Right forelimb (tissue), 1 donor: ENCODE measurements at regions not wholly inside any gene's neighbourhood (a gene's known extent, or its start where the extent isn't known, plus 50 kb on each side); places are given as distances from the start of the nearest gene placed in this dataset.
"Not testable (repeated sequence)": the region's sequence is repeated elsewhere in the genome, so short reads cannot be mapped to it uniquely, and the experiment has no call there.

ENCODE experiments used
- DNase-seq: peaks from one replicate; pipeline ENCODE4 v3.0.0-alpha.2; 2018

DNA sequence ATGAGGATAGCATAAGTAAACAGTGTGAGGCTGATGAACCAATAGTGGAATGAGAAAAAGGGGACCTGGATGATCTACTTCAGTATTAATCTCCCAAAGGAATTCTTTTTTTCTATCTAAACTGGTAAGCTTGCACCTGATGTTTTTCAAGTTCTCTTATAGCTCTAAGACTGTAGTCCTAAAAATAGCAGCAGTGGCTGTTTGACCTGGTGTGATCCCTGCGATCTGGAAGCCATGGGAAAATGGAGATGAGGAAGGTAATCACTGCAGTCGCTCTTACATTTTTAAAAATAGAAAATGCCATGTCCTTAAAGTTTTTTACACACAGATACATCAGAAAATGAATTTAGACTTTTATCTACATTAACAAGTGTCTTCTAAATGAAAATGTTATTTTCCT lies 926.4 kb upstream of the SLC35B3 start:
- no peak for DNase-seq

DNA sequence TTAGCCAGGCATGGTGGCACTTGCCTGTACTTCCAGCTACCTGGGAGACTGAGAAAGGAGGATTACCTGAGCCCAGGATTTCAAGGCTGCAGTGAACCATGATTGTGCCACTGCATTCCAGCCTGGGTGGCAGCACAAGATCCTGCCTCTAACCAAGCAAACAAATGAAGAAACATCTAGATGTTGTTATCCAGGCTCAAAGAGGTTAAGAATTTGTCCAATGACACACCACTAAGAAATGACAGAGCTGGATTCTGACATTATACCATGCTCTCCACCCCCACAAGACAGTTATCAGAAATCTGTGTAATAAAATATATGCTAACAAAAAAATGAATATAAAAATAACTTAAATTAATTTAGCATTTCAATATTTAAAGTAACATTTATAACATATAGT lies 925.5 kb upstream of the SLC35B3 start:
- no peak for DNase-seq

DNA sequence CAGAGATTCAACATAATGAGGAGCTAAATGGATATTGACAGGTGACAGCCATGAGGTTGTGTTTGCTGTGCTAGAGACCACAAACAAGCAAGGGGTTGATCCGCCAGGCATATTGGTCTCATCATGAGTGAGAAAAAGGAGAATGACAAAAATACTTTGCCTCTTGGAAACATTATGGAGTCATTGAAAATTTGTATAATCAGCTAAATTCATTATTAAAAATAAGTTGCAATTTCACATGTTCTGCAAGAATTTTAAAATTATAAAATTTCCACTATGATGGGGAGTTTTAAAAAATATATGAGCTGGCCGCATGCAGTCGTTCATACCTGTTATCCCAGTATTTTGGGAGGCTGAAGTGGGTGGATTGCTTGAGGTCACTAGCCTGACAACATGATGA lies 912.3 kb upstream of the SLC35B3 start:
- no peak for DNase-seq

DNA sequence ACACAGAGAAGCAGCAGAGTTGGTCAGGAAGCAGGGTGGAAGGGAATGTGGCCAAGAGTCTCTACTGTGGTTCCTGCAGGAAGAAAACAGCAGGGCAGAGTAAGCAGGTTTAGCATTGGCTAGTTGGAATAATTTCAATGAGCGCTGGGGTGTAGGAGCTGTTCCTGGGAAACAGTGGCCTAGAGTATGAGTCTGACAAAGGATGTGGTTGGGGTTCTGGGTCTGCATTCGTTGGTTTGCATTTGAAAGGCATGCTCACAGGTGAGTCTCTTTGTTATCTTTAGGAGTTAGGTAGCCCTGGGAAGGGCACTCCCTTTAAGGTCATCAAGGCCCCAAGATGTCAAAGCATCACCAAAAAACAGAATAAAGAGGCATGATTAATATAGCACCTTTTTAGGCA lies 911.6 kb upstream of the SLC35B3 start:
- DNase-seq = no peak

- DNase-seq = no peak
These were observed 900.1 kb upstream of the SLC35B3 start for GRCh38 chr6:9335431-9335830.

DNA sequence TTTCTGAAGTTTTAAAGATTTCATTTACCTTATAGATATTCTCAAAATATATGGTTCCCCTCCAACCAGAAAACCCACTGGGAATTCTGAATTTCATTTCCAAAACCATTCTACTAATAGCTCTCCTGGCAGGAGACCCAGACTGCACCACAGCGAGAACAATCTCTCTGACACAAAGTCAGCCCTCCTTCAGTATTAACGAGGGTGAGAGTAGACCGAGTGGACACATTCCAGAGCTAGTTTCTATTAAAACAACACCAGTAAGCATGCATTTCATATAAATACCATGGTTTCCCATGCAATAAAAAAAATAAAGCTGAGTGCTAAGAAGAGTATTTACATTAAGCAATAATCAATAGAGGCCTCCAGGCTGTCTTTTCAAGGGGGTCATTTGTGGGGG lies 899.6 kb upstream of the SLC35B3 start:
- no peak for DNase-seq

DNA sequence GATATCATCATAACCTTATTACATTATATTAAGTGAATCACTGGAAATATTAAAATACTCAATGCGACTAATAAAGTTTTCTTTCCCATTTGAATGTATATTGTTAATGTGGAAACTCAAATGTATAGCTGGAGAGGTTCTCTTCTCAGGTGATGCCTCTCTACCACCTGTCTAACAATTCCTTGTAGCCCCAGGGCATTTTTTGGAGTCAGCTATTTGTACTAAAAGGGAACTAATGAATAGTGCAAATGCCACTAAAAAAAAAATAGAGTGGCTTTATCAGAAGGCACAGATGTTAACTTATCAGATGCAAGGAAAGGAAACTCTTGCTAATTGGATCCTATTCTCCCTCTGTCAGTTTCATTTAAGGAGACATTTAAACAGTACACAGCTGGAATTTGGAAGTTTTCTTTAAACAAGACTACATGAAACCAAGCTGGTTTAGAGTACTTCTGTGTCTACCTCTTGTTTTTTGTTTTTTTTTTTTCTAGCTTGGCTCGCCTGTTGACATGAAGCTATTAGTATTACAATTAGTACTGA lies 897.0 kb upstream of the SLC35B3 start:
- DNase-seq = no peak

- no peak for DNase-seq
These were observed 881.5 kb upstream of the SLC35B3 start for GRCh38 chr6:9316831-9317230.

DNA sequence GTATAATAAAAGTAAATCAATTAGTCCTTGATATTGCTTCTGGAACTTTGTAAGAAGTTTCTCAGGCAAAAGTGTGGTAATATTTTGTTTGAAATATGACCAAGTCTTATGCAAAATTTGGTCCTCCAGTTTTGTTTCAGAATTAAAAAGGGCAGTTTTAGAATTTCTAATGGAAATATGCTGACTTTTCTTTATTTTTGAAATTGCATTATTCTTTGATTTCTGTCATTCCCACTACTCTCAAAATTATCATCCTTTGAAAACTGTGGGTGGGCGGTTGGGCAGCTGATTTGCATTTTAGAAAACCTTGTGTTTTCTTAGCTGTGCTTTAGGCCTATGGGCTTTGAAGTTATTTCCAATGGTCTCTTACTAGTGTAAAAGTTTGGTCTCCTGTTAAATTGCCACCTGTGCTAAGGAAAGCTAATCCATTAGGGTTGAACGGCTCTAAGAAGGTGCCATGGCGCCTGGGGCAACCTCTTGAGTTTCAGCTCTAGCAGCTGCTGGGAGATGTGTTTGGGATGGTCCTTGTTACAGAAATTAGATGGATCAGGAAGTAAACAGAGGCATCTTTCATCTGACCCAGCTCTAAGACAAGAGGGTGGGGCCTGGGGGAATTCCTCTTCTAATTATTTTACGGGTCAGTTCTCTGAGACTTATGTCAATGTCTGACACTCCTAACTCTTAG lies 880.8 kb upstream of the SLC35B3 start:
- DNase-seq = no peak

GRCh38 chr6:9308284-9308683 lies 872.9 kb upstream of the SLC35B3 start:
- DNase-seq = no peak

DNA sequence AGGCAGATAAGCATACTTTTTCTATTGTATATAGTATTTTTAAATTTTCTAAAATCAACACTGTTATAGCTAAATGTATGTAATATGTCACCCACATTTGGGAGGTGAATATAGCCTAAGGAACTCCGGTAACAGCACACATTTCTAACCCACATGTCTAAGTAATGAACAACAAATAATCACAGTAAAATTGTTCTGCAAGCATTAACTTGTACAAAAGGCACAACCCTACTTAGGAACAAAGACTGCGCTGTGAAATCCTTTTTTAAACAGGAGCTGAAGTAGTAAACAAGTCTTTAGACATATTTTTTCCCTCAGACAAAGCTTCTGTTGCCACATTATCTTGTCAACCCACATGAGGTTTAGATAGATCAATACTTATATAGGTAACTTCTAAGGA lies 872.4 kb upstream of the SLC35B3 start:
- DNase-seq = no peak

DNA sequence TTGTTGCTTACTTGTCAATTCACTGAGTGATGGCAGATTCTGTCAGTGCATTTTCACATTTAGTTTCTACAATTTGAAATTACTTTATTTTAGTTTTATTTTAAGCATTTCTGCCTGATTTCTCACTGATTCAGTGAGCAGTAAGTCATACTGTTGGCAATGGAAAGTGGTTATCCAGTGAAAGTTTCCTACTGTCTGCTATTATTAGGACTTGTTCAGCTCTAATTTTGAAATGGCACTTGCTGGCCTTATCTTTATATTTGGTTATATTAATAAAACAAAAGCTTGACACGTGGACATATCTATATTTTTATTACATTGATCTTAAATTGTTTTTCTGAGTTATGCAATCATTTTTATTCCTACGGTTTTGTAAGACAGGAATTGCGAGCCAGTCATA lies 871.8 kb upstream of the SLC35B3 start:
- no peak for DNase-seq

- DNase-seq = no peak
These were observed 860.3 kb upstream of the SLC35B3 start for GRCh38 chr6:9295644-9296043.

GRCh38 chr6:9292975-9293374 lies 857.6 kb upstream of the SLC35B3 start:
- DNase-seq = no peak

GRCh38 chr6:9290342-9290741 lies 855.0 kb upstream of the SLC35B3 start:
- not testable (repeated sequence) for DNase-seq

DNA sequence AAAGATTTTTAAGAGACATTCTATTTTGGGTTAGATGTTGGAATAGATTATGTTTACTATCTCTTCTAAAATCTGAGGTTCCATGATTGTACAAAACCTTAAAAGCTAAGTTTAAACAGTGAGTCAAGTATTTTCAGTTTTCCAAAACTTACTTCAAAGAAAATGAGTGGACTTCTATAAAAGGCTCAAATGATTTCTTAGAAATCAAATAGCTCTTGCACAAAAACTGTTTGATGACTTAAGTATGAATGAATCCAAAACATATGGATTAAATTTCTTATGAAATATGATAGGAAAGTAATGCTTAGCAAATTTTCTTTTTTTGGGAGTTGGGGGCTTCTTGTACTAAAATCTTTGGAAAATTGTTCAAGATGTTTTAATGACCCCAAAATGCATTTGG lies 837.3 kb upstream of the SLC35B3 start:
- no peak for DNase-seq

GRCh38 chr6:9266741-9267140 lies 831.4 kb upstream of the SLC35B3 start:
- DNase-seq = no peak

DNA sequence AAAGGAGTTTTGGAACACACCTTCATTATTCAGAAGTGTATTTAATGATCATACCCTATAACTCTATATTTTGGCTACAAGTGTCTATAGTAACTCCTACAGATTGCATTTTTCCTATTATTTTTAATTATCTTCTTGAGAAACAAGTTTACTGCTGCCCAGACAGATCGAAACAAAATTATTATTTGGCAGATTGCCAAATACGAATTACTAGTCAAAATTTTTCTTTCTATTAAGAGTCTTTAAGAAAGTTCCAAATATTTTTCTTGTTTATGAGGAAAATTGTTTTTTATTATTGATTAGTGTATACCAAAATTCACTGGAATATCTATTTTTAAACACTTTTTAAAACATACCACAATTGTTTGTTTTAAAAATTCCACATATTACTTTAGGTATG lies 821.9 kb upstream of the SLC35B3 start:
- no peak for DNase-seq

DNA sequence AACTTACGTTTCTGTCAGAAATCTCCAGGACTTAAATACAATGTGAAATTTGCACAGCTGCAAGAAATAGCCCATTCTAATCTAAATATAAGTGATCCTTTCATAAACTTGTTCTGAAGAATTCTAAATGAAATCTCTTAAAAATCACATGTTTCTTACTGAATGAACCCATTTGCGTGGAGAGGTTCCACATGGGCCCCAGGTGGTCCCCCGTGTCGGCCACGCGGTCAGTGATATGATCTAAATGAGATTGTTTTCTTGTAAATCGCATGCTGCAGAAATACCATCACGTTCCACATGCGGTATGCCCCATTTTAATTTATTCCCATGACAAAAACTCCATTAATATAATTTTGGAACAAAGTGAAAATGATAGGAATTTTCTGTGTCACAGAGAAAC lies 818.9 kb upstream of the SLC35B3 start:
- DNase-seq = no peak

DNA sequence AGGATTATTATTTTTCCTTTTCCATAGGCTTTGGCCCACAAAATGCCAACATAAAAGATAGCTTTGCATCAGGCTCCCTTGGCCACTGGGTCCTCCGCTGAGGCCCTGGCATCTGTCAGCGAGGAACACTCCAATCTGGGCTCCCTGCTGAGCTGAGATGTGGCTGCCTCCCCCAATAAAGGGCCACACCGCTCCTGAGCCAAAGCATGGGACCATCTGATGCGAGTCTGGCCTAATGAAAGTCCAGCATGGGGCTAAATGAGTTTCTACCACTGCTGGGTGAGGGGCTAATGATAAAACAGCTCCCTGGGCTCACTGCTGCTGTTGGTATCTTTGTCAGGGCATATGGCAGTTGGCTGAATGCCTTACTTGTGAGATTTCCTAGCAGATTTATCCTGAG lies 817.5 kb upstream of the SLC35B3 start:
- no peak for DNase-seq

- DNase-seq = no peak
These were observed 815.5 kb upstream of the SLC35B3 start for GRCh38 chr6:9250852-9251251.

GRCh38 chr6:9248133-9248532 lies 812.8 kb upstream of the SLC35B3 start:
- DNase-seq = no peak

DNA sequence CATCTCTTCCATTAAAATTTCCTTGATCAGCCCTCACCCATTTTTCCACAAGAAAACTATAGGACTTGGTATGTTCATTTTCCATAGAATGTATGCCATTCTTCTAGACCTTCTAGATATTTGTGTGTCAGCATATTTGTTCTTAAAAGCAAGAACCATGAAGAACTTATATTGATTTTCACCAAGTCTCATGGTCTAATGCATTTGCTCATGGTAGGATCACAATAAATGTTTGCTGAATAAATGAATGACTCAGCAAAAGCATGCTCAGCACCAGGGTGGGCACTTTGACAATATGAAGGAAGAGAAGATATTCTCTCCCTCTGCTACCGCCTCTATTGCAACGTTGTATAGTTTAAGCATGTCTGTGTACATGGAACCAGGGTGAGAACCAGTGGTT lies 805.5 kb upstream of the SLC35B3 start:
- DNase-seq = no peak

DNA sequence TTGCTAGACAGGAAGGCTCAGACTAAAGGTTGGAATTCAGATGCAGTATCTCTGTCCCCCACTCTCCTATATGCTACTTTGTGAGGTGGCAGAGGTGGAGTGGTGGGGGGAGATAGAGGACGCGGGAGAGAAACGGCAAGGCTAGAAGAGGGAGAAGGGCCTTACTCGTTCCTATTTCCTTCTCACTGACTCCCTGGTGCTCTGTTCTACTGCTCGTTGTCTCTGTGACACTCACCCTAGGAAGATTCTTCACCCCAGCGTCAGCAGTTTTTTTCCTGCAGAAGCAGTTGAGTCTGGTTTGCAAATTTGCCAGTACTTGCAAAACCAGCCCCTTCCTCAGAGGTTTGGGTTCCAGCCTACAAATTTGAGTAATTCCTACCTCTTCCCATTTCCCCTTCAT lies 801.1 kb upstream of the SLC35B3 start:
- DNase-seq = no peak

DNA sequence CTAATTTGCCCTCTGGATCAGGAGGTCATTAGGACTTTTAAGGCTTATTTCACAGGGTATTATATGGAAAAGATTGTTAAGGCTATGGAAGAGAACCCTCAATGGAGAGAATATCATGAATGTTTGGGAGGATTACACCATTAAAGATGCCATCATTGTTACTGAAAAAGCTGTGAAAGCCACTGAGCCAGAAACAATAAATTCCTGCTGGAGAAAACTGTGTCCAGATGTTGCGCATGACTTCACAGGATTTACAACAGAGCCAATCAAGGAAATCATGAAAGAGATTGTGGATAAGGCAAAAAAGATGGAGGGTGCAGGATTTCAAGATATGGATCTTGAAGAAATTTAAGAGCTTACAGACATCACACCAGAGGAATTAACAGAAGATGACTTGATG lies 798.3 kb upstream of the SLC35B3 start:
- DNase-seq = no peak
